Neural crest cell (in vitro differentiated cells): ENCODE measurements at regions not wholly inside any gene's neighbourhood (a gene's known extent, or its start where the extent isn't known, plus 50 kb on each side); places are given as distances from the start of the nearest gene placed in this dataset.
A peak's percentile ranks its signal among the peaks of the same experiment; 100 is the strongest.

Experiments
- DNase-seq: peaks from one replicate; pipeline ENCODE4 v3.0.0; 2021; ENCODE audit warnings: low read depth, mixed read lengths, low spot score
- H3K27ac Mint-ChIP-seq: one replicate; pipeline ENCODE4 v1.8.0; 2021; ENCODE audit warnings: mild to moderate bottlenecking, mixed read lengths; ENCODE audit not compliant: unreplicated experiment
- H3K27me3 Mint-ChIP-seq: 2 replicates; pipeline ENCODE4 v1.8.0; 2021; ENCODE audit warnings: low read depth, mild to moderate bottlenecking, mixed read lengths
- H3K36me3 Mint-ChIP-seq: 2 replicates; pipeline ENCODE4 v1.8.0; 2021; ENCODE audit warnings: low read depth, mild to moderate bottlenecking, mixed read lengths
- H3K4me1 Mint-ChIP-seq: 2 replicates; pipeline ENCODE4 v1.8.0; 2021; ENCODE audit warnings: mixed read lengths
- H3K4me3 Mint-ChIP-seq: one replicate; pipeline ENCODE4 v1.8.0; 2021; ENCODE audit warnings: mild to moderate bottlenecking, mixed read lengths
- H3K9me3 Mint-ChIP-seq: 2 replicates; pipeline ENCODE4 v1.8.0; 2021; ENCODE audit warnings: mixed read lengths
- TF ChIP-seq, protein P1 (sequence below): fragments of 200-600 bp; sonication (generic); conservative IDR thresholded peaks from 2 replicates; pipeline ENCODE4 v1.5.0; 2021; ENCODE audit warnings: antibody characterized with exemption, mild to moderate bottlenecking

DNA sequence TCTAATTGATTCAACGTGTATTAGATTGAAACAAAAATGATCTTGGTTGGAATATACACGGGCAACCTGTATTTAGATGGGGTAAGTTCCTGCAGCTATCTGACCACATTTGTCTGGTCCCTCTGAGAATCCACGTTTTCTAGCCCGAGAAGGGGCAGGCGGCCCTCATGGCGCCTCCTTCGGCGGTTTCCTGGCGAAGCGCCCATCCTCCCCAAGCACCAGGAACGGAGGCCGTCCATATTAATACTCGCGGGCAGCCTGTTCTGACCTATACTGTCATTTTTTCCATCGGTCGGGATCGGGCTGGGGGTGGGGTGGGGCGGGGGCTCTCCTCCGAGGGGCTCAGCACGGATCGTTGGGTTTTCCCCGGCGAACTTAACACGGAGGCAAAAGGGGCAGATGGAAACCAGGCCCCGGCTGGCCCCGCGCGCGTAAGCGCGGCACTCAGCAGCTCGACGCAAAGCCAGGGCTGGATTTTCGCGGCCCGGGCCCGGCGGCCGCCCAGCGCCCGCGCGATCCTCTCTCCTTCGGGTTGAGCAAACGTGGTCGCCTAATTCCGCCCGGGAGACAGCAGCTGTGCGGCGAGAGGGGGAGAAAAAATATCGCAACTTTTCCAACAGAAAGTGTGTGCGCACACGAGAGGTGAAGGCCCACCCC lies 77.2 kb upstream of the BCOR start:
- H3K27ac Mint-ChIP-seq: peak overlapping the region; percentile 35
- peak; percentile 45 for DNase-seq
- peaks cover 40% of the 10 kb centered on the region for H3K27me3 Mint-ChIP-seq
- no peaks in the 10 kb centered on the region for H3K9me3 Mint-ChIP-seq
- TF ChIP-seq, protein P1, sequence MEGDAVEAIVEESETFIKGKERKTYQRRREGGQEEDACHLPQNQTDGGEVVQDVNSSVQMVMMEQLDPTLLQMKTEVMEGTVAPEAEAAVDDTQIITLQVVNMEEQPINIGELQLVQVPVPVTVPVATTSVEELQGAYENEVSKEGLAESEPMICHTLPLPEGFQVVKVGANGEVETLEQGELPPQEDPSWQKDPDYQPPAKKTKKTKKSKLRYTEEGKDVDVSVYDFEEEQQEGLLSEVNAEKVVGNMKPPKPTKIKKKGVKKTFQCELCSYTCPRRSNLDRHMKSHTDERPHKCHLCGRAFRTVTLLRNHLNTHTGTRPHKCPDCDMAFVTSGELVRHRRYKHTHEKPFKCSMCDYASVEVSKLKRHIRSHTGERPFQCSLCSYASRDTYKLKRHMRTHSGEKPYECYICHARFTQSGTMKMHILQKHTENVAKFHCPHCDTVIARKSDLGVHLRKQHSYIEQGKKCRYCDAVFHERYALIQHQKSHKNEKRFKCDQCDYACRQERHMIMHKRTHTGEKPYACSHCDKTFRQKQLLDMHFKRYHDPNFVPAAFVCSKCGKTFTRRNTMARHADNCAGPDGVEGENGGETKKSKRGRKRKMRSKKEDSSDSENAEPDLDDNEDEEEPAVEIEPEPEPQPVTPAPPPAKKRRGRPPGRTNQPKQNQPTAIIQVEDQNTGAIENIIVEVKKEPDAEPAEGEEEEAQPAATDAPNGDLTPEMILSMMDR: no peak
- H3K36me3 Mint-ChIP-seq: no peaks in the 10 kb centered on the region
- H3K4me3 Mint-ChIP-seq: peak overlapping the region; percentile 89
- peaks cover 46% of the 10 kb centered on the region for H3K4me1 Mint-ChIP-seq

DNA sequence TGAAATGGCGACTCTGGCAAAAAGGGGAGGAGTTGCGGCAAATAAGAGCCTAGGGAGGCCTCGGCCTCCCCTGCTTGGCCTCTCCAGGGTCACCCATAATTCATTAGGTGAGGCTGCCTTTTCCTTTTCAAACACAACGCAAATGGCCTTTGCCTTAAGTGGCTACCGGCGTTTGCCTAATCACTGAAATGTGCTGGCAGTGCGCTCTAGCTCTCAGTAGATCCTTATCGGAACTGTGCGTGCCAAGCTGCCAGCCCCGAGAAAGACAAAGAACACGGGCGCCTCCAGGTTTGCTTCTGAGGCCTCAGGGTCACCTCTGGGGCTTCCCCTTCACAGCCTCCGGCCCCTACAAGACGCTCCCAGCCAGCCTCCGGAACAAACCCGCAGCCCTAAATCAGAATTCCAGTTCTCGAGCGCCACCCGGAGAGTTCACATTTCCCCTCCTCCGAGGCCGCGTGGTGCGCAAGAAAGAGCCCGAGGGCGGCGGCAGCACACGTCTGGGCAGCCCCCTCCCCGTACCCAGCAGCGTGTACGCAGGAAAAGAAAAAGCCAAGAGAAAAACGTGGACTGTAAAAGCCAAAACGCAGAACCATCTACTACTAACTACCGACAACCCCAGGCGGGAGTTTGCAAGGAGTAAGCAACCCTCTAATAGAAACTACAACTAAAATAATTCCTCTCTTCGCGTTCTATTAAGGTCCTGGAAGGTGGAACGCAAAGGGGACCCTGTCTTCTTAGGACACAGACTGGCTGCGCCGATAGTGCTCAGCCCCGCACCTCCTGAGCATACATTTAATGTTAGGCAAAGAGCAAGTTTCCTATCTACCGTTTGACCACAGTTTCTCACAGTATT lies 76.5 kb upstream of the BCOR start:
- H3K36me3 Mint-ChIP-seq: no peaks in the 10 kb centered on the region
- H3K27ac Mint-ChIP-seq: peak overlapping the region; percentile 89

DNA sequence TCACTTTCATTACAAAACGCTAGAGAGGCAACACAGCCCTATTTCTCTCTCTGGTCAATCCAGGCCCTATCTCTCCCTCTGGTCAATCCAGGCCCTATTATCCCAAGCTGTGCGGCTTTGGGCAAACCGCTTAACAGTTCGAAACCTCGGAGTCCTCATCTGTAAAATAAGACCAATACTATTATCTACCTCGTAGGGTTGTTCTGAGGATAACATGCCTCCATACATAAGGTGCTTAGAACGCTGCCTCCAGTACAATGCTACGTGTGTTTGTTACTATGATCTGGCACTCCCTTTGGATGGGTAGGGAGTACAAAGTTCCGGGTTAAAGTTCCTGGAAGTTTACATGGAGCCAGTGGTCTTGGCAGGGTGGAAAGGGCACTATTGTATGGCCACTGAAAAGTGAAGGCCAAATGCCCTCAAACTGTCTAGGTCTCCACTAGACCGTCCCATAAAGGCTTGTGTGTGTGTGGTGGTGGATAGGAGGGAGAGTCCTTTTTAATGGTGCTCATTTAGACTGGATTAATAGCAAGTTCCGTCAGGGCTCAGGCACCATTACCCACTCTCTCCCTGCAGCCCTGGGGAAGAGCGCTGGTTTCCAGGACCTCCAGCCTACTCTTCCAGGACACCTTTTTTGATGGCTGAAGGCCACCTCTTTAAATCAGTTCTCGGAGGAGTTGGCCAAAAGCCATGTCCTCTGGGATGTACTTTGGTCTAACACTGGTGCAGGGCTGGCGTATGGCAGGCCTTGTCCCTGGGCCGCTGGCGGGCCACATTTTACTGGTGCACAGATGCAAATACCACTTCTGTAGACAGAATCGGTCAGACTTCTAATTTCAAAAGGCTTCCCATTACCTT lies 75.6 kb upstream of the BCOR start:
- Mint-ChIP-seq H3K27me3 (peaks cover 45% of the 10 kb centered on the region), H3K36me3 (no peaks in the 10 kb centered on the region), H3K4me1 (peaks cover 46% of the 10 kb centered on the region), H3K9me3 (no peaks in the 10 kb centered on the region), H3K27ac (peak overlapping the region; percentile 60), H3K4me3 (peak overlapping the region; percentile 89)
- TF ChIP-seq, protein P1: no peak
- DNase-seq: no peak

More for the DNA sequence above, 76.5 kb upstream of the BCOR start:
- H3K27me3 Mint-ChIP-seq: peaks cover 45% of the 10 kb centered on the region
- H3K4me1 Mint-ChIP-seq: peaks cover 46% of the 10 kb centered on the region
- TF ChIP-seq, protein P1: no peak
- DNase-seq: no peak
- H3K4me3 Mint-ChIP-seq: peak overlapping the region; percentile 89
- H3K9me3 Mint-ChIP-seq: no peaks in the 10 kb centered on the region

DNA sequence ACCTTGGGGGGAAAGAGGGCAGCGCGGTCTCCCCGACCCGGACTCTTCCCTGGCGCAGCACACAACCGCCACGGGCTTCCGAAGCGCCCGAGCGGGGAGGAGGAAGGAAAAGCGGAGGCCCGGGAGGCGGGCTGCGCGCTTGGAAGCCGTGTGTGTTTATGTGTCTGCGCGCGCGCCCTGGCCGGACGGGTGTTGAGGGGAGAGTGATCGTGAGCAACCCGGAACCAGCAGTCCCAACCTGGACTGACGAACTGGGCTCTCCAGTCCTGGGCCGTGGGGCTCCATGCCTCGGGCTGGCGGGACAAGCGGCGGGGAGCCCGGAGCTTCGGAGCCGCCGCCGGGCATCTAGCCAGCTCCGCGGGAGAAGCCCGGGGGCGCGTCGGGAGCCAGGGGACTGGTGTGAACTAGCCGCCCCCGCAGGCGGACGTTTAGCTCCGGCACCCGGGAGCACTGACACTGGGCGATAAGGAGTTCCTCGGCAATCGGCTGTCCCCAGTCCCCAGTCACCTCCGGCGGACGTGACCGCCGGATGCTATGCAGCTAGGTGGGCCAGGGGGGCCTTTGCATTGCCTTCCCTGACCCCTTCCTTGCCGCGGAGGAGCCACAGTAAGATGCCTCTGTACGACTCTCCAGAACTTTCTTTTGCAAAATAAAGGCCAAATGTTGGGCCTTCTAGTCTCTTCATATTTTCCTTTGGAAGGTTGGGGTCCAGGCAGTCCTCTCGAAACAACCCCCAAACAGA lies 74.8 kb upstream of the BCOR start:
- peaks cover 53% of the 10 kb centered on the region for H3K27me3 Mint-ChIP-seq
- no peaks in the 10 kb centered on the region for H3K9me3 Mint-ChIP-seq
- no peak overlapping the region for H3K27ac Mint-ChIP-seq
- H3K4me1 Mint-ChIP-seq: peaks cover 53% of the 10 kb centered on the region
- TF ChIP-seq, protein P1: no peak
- H3K36me3 Mint-ChIP-seq: no peaks in the 10 kb centered on the region
- H3K4me3 Mint-ChIP-seq: peak overlapping the region; percentile 89
- no peak for DNase-seq
